HepG2 (cell line): ENCODE measurements at regions not wholly inside any gene's neighbourhood (a gene's known extent, or its start where the extent isn't known, plus 50 kb on each side); places are given as distances from the start of the nearest gene placed in this dataset.

Source experiments
- ATAC-seq: fragments of 200-7000 bp; cut with Tn5 transposase; 3 replicates; pipeline ENCODE4 v1.9.1; 2020; ENCODE audit warnings: mild to moderate bottlenecking, moderate library complexity
- BruUV-seq: library from RNA; stranded (reverse); fragments of 400-500 nt; replicated peaks from 2 replicates; lab custom pipeline; 2021; lab: Mats Ljungman, UMichigan
- CTCF ChIA-PET: fragments of 300-600 bp; formaldehyde crosslinking; extraction: SDS; loops from one replicate; lab custom pipeline; 2021; ENCODE audit warnings: low total read pairs, inconsistent platforms, low intra/inter-chr PET ratio; lab: Yijun Ruan, JAX
- POLR2A ChIA-PET: fragments of 350-600 bp; sonication (Branson Sonifier 250); formaldehyde crosslinking; loops from one replicate; lab custom pipeline; 2020; ENCODE audit warnings: antibody characterized with exemption, inconsistent platforms; lab: Yijun Ruan, JAX
- DNase-seq: peaks from one replicate; pipeline ENCODE4 v3.0.0-alpha.2; 2015; ENCODE audit warnings: low spot score
- FAIRE-seq: peaks from 3 replicates; lab custom pipeline; 2011; peaks lifted over from hg19 to GRCh38; lab: Jason Lieb, UNC
- H2AFZ ChIP-seq: one replicate; pipeline ENCODE4 v1.6.1; 2011; ENCODE audit warnings: low read length, inconsistent platforms
- H3K27ac ChIP-seq: fragments of 300-600 bp; 3 replicates; pipeline ENCODE4 v1.8.0; 2011; ENCODE audit warnings: mixed run types, mild to moderate bottlenecking, mixed read lengths, low read length, inconsistent platforms; ENCODE audit not compliant: insufficient read depth; ENCODE audit errors: extremely low read length
- H3K27me3 ChIP-seq, 2 experiments: fragments of 200-600 bp in 1 of 2; 2 replicates in 1 of 2; 3 replicates in 1 of 2; pipeline versions ENCODE4 v1.6.0 to v1.8.0; 2011; ENCODE audit warnings: low read length in 2 of 2, mild to moderate bottlenecking in 2 of 2, moderate library complexity in 2 of 2, inconsistent platforms in 1 of 2; ENCODE audit not compliant: insufficient read depth in 2 of 2, control insufficient read depth in 1 of 2
- H3K36me3 ChIP-seq, 2 experiments: fragments of 200-600 bp in 1 of 2; replicated peaks in 1 of 2; 2 replicates in 1 of 2; 3 replicates in 1 of 2; pipeline versions ENCODE4 v1.5.1 to v1.8.0; 2011; ENCODE audit warnings: low read length in 2 of 2, inconsistent platforms in 1 of 2; ENCODE audit not compliant: insufficient read depth in 2 of 2, control insufficient read depth in 1 of 2
- H3K4me1 ChIP-seq: 2 replicates; pipeline ENCODE4 v1.5.1; 2012; ENCODE audit warnings: low read length, inconsistent platforms; ENCODE audit not compliant: insufficient read depth
- H3K4me2 ChIP-seq: 2 replicates; pipeline ENCODE4 v1.6.0; 2011; ENCODE audit warnings: low read depth, low read length, inconsistent platforms
- H3K4me3 ChIP-seq, 3 experiments: fragments of 200-600 bp in 1 of 3; sonication (generic), shearing (Covaris generic) in 1 of 3; replicated peaks in 1 of 3; 2 replicates each; pipeline ENCODE4 v1.5.1; 2011 to 2016; ENCODE audit warnings: low read length in 3 of 3, inconsistent platforms in 2 of 3, low read depth in 2 of 3, mild to moderate bottlenecking in 2 of 3, control low read depth in 1 of 3, mixed read lengths in 1 of 3; ENCODE audit not compliant: insufficient read depth in 1 of 3
- H3K79me2 ChIP-seq: one replicate; pipeline ENCODE4 v1.6.1; 2011; ENCODE audit warnings: low read length, inconsistent platforms; ENCODE audit not compliant: insufficient read depth
- H3K9ac ChIP-seq: 2 replicates; pipeline ENCODE4 v1.6.0; 2011; ENCODE audit warnings: mild to moderate bottlenecking, low read depth, low read length, inconsistent platforms; ENCODE audit not compliant: insufficient read depth
- H3K9me3 ChIP-seq: 2 replicates; pipeline ENCODE4 v1.5.1; 2012; ENCODE audit warnings: mild to moderate bottlenecking, low read length
- H4K20me1 ChIP-seq: 2 replicates; pipeline ENCODE4 v1.6.0; 2011; ENCODE audit warnings: inconsistent platforms, mild to moderate bottlenecking, low read length, moderate library complexity; ENCODE audit not compliant: insufficient read depth
- ARID2 ChIP-seq: sonication (generic); formaldehyde crosslinking; IDR thresholded peaks from 2 replicates; pipeline ENCODE4 v1.8.1; 2022; ENCODE audit warnings: mild to moderate bottlenecking, missing genetic modification reagents, borderline replicate concordance
- ELF4 ChIP-seq: sonication (generic); formaldehyde crosslinking; IDR thresholded peaks from 2 replicates; pipeline ENCODE4 v1.5.0; 2020; ENCODE audit warnings: missing genetic modification reagents, mild to moderate bottlenecking, moderate library complexity, borderline replicate concordance
- RFX5 ChIP-seq: IDR thresholded peaks from 2 replicates; pipeline ENCODE4 v1.6.1; 2011; ENCODE audit warnings: low read depth, low read length, improper control_type of control experiment
- SMYD3 ChIP-seq: sonication (generic); formaldehyde crosslinking; IDR thresholded peaks from 2 replicates; pipeline ENCODE4 v1.8.1; 2023; ENCODE audit warnings: mild to moderate bottlenecking, missing genetic modification reagents
- SOX13 ChIP-seq, 3 experiments: fragments of 450-650 bp in 1 of 3; sonication (generic) in 1 of 3; formaldehyde crosslinking in 1 of 3; IDR thresholded peaks in 2 of 3; conservative IDR thresholded peaks in 1 of 3; 2 replicates each; pipeline versions ENCODE4 v1.5.0 to v1.6.1; 2016 to 2020; ENCODE audit warnings: antibody characterized with exemption in 1 of 3, mild to moderate bottlenecking in 1 of 3, missing compliant biosample characterization in 1 of 3, missing genetic modification reagents in 1 of 3, moderate library complexity in 1 of 3
- YEATS2 ChIP-seq: sonication (generic); formaldehyde crosslinking; IDR thresholded peaks from 2 replicates; pipeline ENCODE4 v1.4.0; 2020; ENCODE audit warnings: missing genetic modification reagents, borderline replicate concordance
- ZIK1 ChIP-seq: sonication (generic); formaldehyde crosslinking; IDR thresholded peaks from 2 replicates; pipeline ENCODE4 v1.5.0; 2020; ENCODE audit warnings: mild to moderate bottlenecking, low read depth, missing genetic modification reagents, borderline replicate concordance
- ZNF17 ChIP-seq: sonication (generic); formaldehyde crosslinking; IDR thresholded peaks from 2 replicates; pipeline ENCODE4 v1.5.0; 2020; ENCODE audit warnings: mild to moderate bottlenecking, missing genetic modification reagents
- ZNF180 ChIP-seq: sonication (generic); formaldehyde crosslinking; IDR thresholded peaks from 2 replicates; pipeline ENCODE4 v1.4.0; 2020; ENCODE audit warnings: low read depth, missing genetic modification reagents, borderline replicate concordance
- ZNF468 ChIP-seq: sonication (generic); formaldehyde crosslinking; IDR thresholded peaks from 2 replicates; pipeline ENCODE4 v1.8.0; 2022; ENCODE audit warnings: mild to moderate bottlenecking, moderate library complexity, missing genetic modification reagents
- ZNF556 ChIP-seq: sonication (generic); formaldehyde crosslinking; IDR thresholded peaks from 2 replicates; pipeline ENCODE4 v1.4.0; 2020; ENCODE audit warnings: mild to moderate bottlenecking, missing genetic modification reagents, borderline replicate concordance
- ZNF644 ChIP-seq: IDR thresholded peaks from 2 replicates; pipeline ENCODE4 v1.6.1; 2016; ENCODE audit warnings: low read depth
- ZNF746 ChIP-seq: sonication (generic); formaldehyde crosslinking; IDR thresholded peaks from 2 replicates; pipeline ENCODE4 v1.8.0; 2022; ENCODE audit warnings: mild to moderate bottlenecking, missing genetic modification reagents
- ZNF878 ChIP-seq: sonication (generic); formaldehyde crosslinking; IDR thresholded peaks from 2 replicates; pipeline ENCODE4 v1.8.1; 2023; ENCODE audit warnings: mild to moderate bottlenecking, missing genetic modification reagents, moderate library complexity
- whole genome bisulfite sequencing: methylation state at CpG from one replicate; pipeline ENCODE4 v1.1.6; 2017; ENCODE audit warnings: low lambda C conversion rate; 5-methylcytosine and 5-hydroxymethylcytosine counted together
- in situ Hi-C: cut with HindIII; loops from 2 replicates; pipeline ENCODE4 v1.10.0; 2017; ENCODE audit warnings: low pct_unique_long_range_greater_than_20kb; ENCODE audit not compliant: extremely low pct_ligation_motif_present
- intact Hi-C: fragments of 100-400 bp; cut with micrococcal nuclease; formaldehyde crosslinking; loops from one replicate; pipeline ENCODE4 v1.10.0; 2022; ENCODE audit not compliant: unreplicated experiment
- TF ChIP-seq, protein P1 (sequence below): IDR thresholded peaks from 2 replicates; pipeline ENCODE4 v1.6.1; 2016
- TF ChIP-seq, protein P2 (sequence below): sonication (generic); formaldehyde crosslinking; IDR thresholded peaks from 2 replicates; pipeline ENCODE4 v1.5.1; 2020; ENCODE audit warnings: mild to moderate bottlenecking, moderate library complexity, missing genetic modification reagents
- TF ChIP-seq, protein P3 (sequence below): sonication (generic); formaldehyde crosslinking; IDR thresholded peaks from 2 replicates; pipeline ENCODE4 v1.4.0; 2020; ENCODE audit warnings: missing genetic modification reagents, borderline replicate concordance

DNA sequence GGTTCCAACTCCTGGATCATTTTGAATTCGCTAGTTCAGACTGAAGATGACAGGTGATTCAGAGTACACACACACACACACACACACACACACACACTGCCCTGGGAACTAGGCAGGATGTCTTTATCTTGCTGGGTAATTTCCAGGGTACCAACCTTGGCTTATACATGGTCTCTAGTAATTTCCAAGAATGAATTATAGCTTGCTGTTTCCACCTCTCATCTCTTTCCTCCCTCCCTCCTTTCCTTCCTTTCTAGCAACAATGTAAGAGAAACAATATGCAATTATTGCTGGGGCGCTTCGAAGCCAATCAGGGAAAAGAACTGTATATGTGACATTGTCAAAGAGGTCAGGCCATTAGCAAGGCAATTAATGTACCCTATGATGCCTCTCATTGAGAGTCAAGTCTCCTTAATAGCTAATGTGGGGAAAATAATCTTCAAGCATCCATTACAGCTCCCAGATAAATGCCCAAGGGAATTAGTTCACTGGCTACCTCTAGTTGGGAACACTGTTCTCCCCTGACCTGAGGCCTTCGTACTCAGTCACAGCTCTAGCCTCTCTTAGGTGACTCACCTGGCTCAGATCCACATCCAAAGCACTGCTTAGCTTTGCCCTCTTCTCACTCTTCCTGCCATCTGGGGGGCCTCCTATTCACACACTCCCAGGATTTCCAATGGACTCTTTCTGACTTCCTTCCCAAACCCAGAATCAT lies 311.5 kb downstream of the PPP1R2C start:
- no peak overlapping the region for H3K4me3 ChIP-seq
- FAIRE-seq, result no peak
- ChIA-PET POLR2A (no interaction called here), CTCF (no interaction called here)
- no peak overlapping the region for H3K4me2 ChIP-seq
- no peak overlapping the region for H3K9ac ChIP-seq
- H3K9me3 ChIP-seq, result no peaks in the 10 kb centered on the region
- H3K79me2 ChIP-seq, result no peaks in the 10 kb centered on the region
- ATAC-seq, result no peak
- WGBS, result 61% methylated on average over 3 of the region's 4 CpGs
- in situ Hi-C loops, result no loop called here
- no peak overlapping the region for H3K27ac ChIP-seq
- H3K27me3 ChIP-seq, result no peaks in the 10 kb centered on the region
- intact Hi-C loops, result no loop called here
- no peak overlapping the region for H2AFZ ChIP-seq
- DNase-seq, result no peak
- no peak for TF ChIP-seq RFX5
- TF ChIP-seq, protein P1, sequence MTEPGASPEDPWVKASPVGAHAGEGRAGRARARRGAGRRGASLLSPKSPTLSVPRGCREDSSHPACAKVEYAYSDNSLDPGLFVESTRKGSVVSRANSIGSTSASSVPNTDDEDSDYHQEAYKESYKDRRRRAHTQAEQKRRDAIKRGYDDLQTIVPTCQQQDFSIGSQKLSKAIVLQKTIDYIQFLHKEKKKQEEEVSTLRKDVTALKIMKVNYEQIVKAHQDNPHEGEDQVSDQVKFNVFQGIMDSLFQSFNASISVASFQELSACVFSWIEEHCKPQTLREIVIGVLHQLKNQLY (CRISPR knock-in tag), result no peak
- no peak for TF ChIP-seq ZNF180 (CRISPR knock-in tag)
- TF ChIP-seq SMYD3 (CRISPR knock-in tag), result no peak
- TF ChIP-seq ELF4 (CRISPR knock-in tag), result no peak
- TF ChIP-seq, protein P2, sequence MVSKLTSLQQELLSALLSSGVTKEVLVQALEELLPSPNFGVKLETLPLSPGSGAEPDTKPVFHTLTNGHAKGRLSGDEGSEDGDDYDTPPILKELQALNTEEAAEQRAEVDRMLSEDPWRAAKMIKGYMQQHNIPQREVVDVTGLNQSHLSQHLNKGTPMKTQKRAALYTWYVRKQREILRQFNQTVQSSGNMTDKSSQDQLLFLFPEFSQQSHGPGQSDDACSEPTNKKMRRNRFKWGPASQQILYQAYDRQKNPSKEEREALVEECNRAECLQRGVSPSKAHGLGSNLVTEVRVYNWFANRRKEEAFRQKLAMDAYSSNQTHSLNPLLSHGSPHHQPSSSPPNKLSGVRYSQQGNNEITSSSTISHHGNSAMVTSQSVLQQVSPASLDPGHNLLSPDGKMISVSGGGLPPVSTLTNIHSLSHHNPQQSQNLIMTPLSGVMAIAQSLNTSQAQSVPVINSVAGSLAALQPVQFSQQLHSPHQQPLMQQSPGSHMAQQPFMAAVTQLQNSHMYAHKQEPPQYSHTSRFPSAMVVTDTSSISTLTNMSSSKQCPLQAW (CRISPR knock-in tag), result no peak
- TF ChIP-seq ZNF17, result no peak
- TF ChIP-seq, protein P3, sequence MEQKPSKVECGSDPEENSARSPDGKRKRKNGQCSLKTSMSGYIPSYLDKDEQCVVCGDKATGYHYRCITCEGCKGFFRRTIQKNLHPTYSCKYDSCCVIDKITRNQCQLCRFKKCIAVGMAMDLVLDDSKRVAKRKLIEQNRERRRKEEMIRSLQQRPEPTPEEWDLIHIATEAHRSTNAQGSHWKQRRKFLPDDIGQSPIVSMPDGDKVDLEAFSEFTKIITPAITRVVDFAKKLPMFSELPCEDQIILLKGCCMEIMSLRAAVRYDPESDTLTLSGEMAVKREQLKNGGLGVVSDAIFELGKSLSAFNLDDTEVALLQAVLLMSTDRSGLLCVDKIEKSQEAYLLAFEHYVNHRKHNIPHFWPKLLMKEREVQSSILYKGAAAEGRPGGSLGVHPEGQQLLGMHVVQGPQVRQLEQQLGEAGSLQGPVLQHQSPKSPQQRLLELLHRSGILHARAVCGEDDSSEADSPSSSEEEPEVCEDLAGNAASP, result no peak
- TF ChIP-seq ZNF644 (CRISPR knock-in tag), result no peak
- no peak for TF ChIP-seq YEATS2
- TF ChIP-seq ZNF878 (CRISPR knock-in tag), result no peak
- TF ChIP-seq SOX13 (IDR thresholded peaks at IDR 0.05), result no peak
- no peak for TF ChIP-seq SOX13 (CRISPR knock-in tag; conservative IDR thresholded peaks at IDR 0.05 in 1 of 2, IDR thresholded peaks at IDR 0.05 in 1 of 2)
- no peak for TF ChIP-seq ARID2
- no peak for TF ChIP-seq ZNF746 (CRISPR knock-in tag)
- TF ChIP-seq ZNF468 (CRISPR knock-in tag), result no peak
- no peak for TF ChIP-seq ZNF556 (CRISPR knock-in tag)
- no peak for TF ChIP-seq ZIK1 (CRISPR knock-in tag)
- TF ChIP-seq, all 625 proteins: peak for 0
- H3K36me3 ChIP-seq, result no peaks in the 10 kb centered on the region
- no TSS peak for BruUV-seq
- H3K4me1 ChIP-seq, result no peaks in the 10 kb centered on the region
- H4K20me1 ChIP-seq, result no peaks in the 10 kb centered on the region
